ENCODE measurements at regions not wholly inside any gene's neighbourhood (a gene's known extent, or its start where the extent isn't known, plus 50 kb on each side); places are given as distances from the start of the nearest gene placed in this dataset.

GRCh38 chr6:23952245-23952644, 173.8 kb upstream of the NRSN1 start:
- no peaks in the 10 kb centered on the region for H3K27me3 ChIP-seq (ENCODE audit: control insufficient read depth, insufficient read depth, low read length)

GRCh38 chr6:23953976-23954375, 172.0 kb upstream of the NRSN1 start:
- H2AFZ ChIP-seq (ENCODE audit: low read length) = no peak overlapping the region
- no peak for DNase-seq (ENCODE audit: low read depth in 2 of 2)
- H3K9ac ChIP-seq (ENCODE audit: insufficient read depth, low read length) = no peak overlapping the region
- H3K27ac ChIP-seq (ENCODE audit: insufficient read depth, low read length) = no peak overlapping the region
- H4K20me1 ChIP-seq (ENCODE audit: control insufficient read depth, extremely low read depth, insufficient read depth, low read length) = no peaks in the 10 kb centered on the region
- H3K4me1 ChIP-seq (ENCODE audit: control insufficient read depth, extremely low read depth, insufficient read depth, low read length) = no peaks in the 10 kb centered on the region
- no peak overlapping the region for H3K4me2 ChIP-seq (ENCODE audit: extremely low read depth, insufficient read depth, low read length)
- no peaks in the 10 kb centered on the region for H3K79me2 ChIP-seq (ENCODE audit: control insufficient read depth, insufficient read depth, low read length)
- H3K36me3 ChIP-seq (ENCODE audit: control insufficient read depth, insufficient read depth, low read length) = no peaks in the 10 kb centered on the region
- TF ChIP-seq, protein P1, sequence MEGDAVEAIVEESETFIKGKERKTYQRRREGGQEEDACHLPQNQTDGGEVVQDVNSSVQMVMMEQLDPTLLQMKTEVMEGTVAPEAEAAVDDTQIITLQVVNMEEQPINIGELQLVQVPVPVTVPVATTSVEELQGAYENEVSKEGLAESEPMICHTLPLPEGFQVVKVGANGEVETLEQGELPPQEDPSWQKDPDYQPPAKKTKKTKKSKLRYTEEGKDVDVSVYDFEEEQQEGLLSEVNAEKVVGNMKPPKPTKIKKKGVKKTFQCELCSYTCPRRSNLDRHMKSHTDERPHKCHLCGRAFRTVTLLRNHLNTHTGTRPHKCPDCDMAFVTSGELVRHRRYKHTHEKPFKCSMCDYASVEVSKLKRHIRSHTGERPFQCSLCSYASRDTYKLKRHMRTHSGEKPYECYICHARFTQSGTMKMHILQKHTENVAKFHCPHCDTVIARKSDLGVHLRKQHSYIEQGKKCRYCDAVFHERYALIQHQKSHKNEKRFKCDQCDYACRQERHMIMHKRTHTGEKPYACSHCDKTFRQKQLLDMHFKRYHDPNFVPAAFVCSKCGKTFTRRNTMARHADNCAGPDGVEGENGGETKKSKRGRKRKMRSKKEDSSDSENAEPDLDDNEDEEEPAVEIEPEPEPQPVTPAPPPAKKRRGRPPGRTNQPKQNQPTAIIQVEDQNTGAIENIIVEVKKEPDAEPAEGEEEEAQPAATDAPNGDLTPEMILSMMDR (conservative IDR thresholded peaks at IDR 0.05 in 1 of 2, IDR thresholded peaks at IDR 0.05 in 1 of 2; ENCODE audit: low read depth in 1 of 2, low read length in 2 of 2) = no peak
- TF ChIP-seq EZH2 (IDR thresholded peaks at IDR 0.05; ENCODE audit: low read length, missing control alignments) = no peak
- no peak overlapping the region for H3K4me3 ChIP-seq (replicated peaks in 1 of 4; ENCODE audit: control extremely low read depth in 1 of 4, insufficient read depth in 1 of 4, low read depth in 3 of 4, low read length in 4 of 4)
- H3K27me3 ChIP-seq (ENCODE audit: control insufficient read depth, insufficient read depth, low read length) = no peaks in the 10 kb centered on the region
- no peaks in the 10 kb centered on the region for H3K9me3 ChIP-seq (ENCODE audit: control insufficient read depth, insufficient read depth, low read depth, low read length)

More at GRCh38 chr6:23952245-23952644, 173.8 kb upstream of the NRSN1 start:
- Histone ChIP-seq H3K9me3 (ENCODE audit: control insufficient read depth, insufficient read depth, low read depth, low read length) (no peaks in the 10 kb centered on the region), H3K9ac (ENCODE audit: insufficient read depth, low read length) (no peak overlapping the region), H3K4me1 (ENCODE audit: control insufficient read depth, extremely low read depth, insufficient read depth, low read length) (no peaks in the 10 kb centered on the region), H4K20me1 (ENCODE audit: control insufficient read depth, extremely low read depth, insufficient read depth, low read length) (no peaks in the 10 kb centered on the region), H2AFZ (ENCODE audit: low read length) (no peak overlapping the region), H3K79me2 (ENCODE audit: control insufficient read depth, insufficient read depth, low read length) (no peaks in the 10 kb centered on the region), H3K36me3 (ENCODE audit: control insufficient read depth, insufficient read depth, low read length) (no peaks in the 10 kb centered on the region), H3K4me3 (replicated peaks in 1 of 4; ENCODE audit: control extremely low read depth in 1 of 4, insufficient read depth in 1 of 4, low read depth in 3 of 4, low read length in 4 of 4) (no peak overlapping the region), H3K4me2 (ENCODE audit: extremely low read depth, insufficient read depth, low read length) (no peak overlapping the region), H3K27ac (ENCODE audit: insufficient read depth, low read length) (no peak overlapping the region)
- TF ChIP-seq, protein P1 (conservative IDR thresholded peaks at IDR 0.05 in 1 of 2, IDR thresholded peaks at IDR 0.05 in 1 of 2; ENCODE audit: low read depth in 1 of 2, low read length in 2 of 2) = no peak
- no peak for DNase-seq (ENCODE audit: low read depth in 2 of 2)

GRCh38 chr6:23957017-23957416, 169.0 kb upstream of the NRSN1 start:
- no peak for DNase-seq (ENCODE audit: low read depth in 2 of 2)
- Histone ChIP-seq H3K4me3 (replicated peaks in 1 of 4; ENCODE audit: control extremely low read depth in 1 of 4, insufficient read depth in 1 of 4, low read depth in 3 of 4, low read length in 4 of 4) (no peak overlapping the region), H3K9ac (ENCODE audit: insufficient read depth, low read length) (no peak overlapping the region), H3K4me2 (ENCODE audit: extremely low read depth, insufficient read depth, low read length) (no peak overlapping the region), H3K9me3 (ENCODE audit: control insufficient read depth, insufficient read depth, low read depth, low read length) (no peaks in the 10 kb centered on the region), H4K20me1 (ENCODE audit: control insufficient read depth, extremely low read depth, insufficient read depth, low read length) (no peaks in the 10 kb centered on the region), H3K27me3 (ENCODE audit: control insufficient read depth, insufficient read depth, low read length) (no peaks in the 10 kb centered on the region), H3K4me1 (ENCODE audit: control insufficient read depth, extremely low read depth, insufficient read depth, low read length) (no peaks in the 10 kb centered on the region), H3K27ac (ENCODE audit: insufficient read depth, low read length) (no peak overlapping the region), H3K36me3 (ENCODE audit: control insufficient read depth, insufficient read depth, low read length) (no peaks in the 10 kb centered on the region), H3K79me2 (ENCODE audit: control insufficient read depth, insufficient read depth, low read length) (no peaks in the 10 kb centered on the region), H2AFZ (ENCODE audit: low read length) (no peak overlapping the region)
- no peak for TF ChIP-seq EZH2 (IDR thresholded peaks at IDR 0.05; ENCODE audit: low read length, missing control alignments)
- TF ChIP-seq, protein P1 (conservative IDR thresholded peaks at IDR 0.05 in 1 of 2, IDR thresholded peaks at IDR 0.05 in 1 of 2; ENCODE audit: low read depth in 1 of 2, low read length in 2 of 2) = no peak
